ENCODE measurements at regions not wholly inside any gene's neighbourhood (a gene's known extent, or its start where the extent isn't known, plus 50 kb on each side); places are given as distances from the start of the nearest gene placed in this dataset.

DNA sequence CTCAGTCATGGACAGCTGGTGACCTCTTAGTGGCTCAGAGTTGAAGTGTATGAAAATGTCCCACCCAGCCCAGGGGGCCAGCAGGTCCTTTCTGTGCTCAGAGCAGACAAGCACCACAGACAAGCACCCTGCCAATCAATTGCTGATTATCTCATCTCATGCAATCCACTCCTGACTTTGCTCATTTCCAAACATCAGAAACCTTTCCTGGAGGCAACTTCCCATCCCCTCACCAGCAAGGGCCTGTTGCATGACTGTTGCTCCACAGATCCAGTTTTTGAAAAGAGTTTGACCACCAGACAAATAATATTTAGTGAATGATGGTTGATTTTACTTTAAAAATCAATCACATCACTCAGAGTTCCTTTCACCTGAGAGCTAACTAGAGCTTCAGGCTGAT, 397.3 kb upstream of the KLF4 start:
- no peak for DNase-seq

DNA sequence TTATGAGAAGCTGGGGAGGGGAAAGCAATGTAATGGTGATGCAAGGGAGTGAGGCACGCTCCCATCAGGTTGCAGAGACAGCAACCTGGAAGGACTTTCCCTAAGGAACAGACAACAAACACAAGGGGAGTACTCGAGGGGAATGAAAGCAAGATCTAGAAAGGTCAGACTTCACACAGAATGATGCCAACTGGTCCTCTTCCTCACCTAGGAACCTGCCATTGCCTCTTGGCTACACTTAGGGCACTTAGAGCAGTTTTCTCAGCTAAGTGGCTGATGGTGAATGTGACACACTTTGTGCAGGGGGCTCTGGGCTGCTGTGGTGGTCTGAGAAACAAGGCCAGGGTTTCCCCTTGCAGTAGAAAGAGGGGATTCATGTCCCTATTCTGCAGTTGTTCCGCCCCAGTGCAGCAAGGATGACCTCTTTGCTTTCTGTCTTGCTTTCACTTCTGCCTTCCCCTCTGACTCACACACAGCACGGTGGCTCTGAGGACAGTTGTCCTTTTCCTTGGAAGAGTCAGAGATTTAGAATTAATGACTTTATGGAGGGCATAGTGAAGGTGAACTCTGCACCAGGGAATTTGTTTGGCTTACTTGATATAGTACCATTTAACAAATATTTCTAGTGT, 394.0 kb upstream of the KLF4 start:
- DNase-seq: no peak

GRCh38 chr9:107881626-107882300, 392.2 kb upstream of the KLF4 start:
- no peak for DNase-seq

- no peak for DNase-seq
Observed at GRCh38 chr9:107878462-107878861, 388.9 kb upstream of the KLF4 start.

GRCh38 chr9:107875571-107875980, 386.0 kb upstream of the KLF4 start:
- no peak for DNase-seq

DNA sequence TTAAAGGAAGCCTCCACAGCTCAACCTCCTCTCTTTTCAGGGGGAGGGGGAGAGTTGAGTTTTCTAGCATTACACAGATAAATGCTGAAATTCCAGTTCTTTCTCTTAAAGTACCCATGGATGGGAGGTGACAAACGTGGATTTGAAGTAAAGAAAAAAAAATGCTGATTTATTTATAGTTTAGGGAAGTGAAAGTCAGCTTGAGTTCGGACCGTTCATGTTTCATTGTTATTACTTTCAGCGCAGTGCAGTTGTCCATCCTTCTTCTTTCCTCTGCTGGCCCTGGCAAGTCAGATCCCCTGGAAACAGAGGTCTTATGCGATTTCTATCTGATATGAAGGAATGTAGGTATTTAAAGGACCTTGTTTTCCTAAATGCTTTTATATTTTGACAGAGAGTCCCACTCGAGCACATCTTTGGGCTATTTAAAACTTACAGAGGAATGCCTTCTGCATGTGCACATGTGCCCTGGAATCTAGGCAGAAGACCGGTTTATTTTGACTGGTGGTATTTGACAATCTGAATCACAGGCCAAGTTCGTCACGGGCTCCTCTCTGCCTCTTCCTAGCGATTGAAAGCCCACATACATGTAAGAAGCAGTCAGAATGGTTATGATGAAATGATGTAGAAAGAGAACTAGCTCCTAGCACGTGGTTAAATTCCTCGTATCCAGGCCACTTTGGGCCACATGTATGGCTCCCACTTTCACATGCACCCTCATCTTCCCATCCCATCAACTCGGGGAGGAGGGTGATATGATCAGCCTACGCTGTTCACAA, 385.2 kb upstream of the KLF4 start:
- no peak for DNase-seq

GRCh38 chr9:107874137-107874536, 384.6 kb upstream of the KLF4 start:
- no peak for DNase-seq

- no peak for DNase-seq
Observed at GRCh38 chr9:107872457-107873192, 383.1 kb upstream of the KLF4 start.

GRCh38 chr9:107870927-107871680, 381.5 kb upstream of the KLF4 start:
- no peak for DNase-seq

DNA sequence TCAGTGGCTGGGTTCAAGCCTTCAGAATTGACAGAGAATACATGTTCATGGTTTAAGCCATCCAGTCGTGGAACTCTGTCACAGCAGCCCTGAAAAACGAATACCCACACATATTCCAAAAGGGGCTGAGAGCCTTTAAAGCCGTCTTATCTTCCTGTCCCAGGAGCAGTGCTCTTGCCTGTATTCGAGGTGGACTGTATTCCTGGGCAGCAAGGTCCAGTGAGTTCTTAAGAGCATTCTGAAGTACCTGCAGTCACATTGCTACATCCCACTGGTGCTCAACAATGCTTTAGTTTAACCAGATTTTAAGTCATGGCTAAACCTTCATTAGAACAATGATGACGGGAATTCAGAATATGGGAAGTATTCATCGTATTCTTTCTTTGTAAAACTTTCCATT, 380.7 kb upstream of the KLF4 start:
- DNase-seq: no peak

DNA sequence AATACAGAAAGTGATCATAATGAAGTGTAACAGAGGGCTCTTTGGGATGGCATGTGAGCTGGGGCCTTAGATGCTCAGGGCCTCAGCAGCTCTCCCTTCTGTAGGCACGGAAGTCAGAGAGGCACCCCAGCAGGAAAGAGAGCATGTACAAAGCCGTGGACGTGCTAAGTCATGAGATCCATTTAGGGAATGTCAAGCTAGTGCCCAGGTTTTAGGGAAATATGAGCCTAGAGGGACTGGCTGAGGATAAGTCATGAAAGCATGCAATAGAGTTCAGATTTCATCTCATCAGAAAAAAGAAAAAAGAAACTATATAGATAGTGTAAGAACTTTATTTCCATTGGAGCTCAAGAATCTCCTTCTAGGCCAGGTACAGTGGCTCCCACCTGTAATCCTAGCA, 379.5 kb upstream of the KLF4 start:
- DNase-seq: no peak

DNA sequence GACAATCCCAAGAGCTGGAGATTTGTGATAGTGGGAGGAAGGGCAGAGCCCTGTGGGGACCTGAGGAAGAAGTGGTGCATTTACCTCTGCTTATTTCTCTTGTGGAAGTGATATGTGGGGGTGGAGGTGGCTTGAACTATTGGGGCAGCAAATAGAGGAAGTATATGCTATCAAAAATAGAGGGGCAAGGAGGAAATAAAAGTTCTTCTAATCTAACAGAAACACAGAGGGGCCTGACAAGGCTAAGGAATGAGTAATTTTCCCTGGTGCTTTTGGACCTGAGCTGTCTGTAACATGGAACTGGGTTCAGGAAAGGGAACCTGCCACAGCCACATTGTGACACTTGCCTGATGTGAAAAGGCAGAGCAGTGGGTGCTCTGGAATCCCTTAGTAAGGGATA, 378.6 kb upstream of the KLF4 start:
- no peak for DNase-seq

DNA sequence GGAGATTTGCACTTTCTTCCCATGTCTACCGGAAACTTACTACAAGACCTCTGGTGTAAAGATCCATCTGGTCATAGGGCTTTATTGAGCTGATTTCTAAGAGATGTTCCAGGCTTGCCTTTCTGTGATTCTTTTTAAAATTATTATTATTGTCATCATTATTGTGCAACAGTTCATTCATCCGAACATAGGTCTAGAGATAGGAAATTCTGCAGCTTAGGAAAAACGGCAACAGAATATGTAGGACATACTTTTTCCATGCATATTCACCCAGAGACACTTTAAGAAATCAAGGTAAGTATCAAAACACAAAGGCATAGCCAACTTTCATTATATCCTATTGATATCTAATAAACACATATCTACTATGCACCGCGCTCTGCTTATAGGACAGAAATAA, 378.2 kb upstream of the KLF4 start:
- DNase-seq: no peak

DNA sequence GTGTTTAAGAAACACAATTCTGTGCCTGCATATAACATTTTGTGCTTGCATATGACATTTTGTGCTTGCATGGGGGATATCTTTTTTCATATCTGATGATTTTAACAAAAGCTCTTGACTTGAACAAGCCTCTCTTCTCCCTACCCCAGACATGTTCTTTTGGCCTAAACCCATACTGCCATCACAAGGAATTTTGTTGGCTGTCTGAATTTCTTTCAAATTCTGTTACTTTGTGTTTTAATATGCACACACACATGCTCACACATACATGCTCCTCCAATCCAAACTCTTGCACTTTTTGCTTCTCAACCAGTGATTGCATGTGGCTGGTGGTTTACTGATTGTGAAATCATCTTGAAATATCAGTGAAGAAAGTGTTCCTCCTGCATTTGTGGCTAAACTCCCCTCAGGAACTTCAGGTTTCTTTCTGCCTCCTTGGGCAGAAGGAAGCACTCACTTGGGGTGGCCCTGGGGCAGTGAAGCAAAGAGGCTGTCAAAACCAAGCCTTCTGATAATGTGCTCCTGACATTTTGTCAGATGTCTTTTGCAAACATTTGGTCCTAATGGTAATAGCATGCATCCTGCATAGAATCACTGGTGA, 377.2 kb upstream of the KLF4 start:
- DNase-seq: no peak

- no peak for DNase-seq
Observed at GRCh38 chr9:107863396-107863795, 373.8 kb upstream of the KLF4 start.

- no peak for DNase-seq
Observed at GRCh38 chr9:107862881-107863280, 373.3 kb upstream of the KLF4 start.

- DNase-seq: no peak
Observed at GRCh38 chr9:107862323-107862722, 372.8 kb upstream of the KLF4 start.

DNA sequence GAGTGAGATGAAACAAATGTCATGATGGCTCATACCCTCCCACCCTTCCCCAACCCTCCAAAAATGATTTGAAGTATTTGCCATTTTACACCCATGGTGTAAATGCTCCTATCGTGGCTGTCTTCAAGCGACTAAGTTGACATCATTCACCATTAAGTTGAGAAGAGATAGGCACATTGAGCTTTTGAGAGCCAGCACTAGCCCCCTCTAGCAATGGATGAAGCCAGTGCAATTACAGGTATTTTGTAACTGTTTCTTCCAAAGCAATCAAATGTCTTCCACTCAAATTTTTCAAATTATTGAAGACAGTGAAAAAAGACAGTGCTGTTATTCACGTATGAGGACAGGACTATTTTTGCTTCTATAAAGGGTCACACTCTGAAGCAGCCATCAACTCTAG, 371.5 kb upstream of the KLF4 start:
- DNase-seq: no peak

- DNase-seq: no peak
Observed at GRCh38 chr9:107858260-107858659, 368.7 kb upstream of the KLF4 start.

- no peak for DNase-seq
Observed at GRCh38 chr9:107856633-107857032, 367.1 kb upstream of the KLF4 start.

DNA sequence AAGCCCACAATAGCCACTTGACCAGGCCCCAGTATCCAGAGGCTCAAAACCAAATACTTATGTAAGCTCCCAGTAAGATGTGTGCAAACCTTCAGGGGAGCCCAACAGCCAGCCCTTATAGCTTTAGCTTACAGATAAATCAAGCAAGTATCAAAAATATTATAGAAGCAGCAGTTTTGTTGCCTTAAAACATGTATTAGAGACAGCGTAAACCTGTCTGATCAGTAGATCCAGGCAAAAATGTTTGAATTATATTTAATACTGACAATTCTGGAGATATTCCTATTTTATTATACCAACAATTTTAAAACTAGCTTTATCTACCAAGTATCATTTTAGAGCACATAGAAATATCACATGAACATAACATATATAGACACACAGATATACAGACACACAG, 365.6 kb upstream of the KLF4 start:
- DNase-seq: no peak

DNA sequence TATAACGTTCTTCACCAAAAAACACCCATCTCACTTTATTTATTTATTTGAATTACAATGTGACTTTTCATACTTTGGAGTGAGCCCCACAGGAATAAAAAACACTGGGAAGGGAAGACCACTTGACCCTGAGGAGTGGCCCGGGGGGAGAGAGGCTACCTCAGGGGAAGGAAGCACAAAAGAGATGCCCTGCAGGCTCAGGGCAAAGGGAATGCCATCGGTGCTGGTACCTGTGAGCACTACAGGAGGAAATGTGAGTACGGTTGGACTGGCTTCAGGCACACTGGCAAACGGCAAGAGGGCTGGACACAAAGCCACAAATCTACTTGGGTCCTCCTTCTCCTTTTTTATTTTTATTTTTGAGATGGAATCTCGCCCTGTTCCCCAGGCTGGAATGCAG, 363.9 kb upstream of the KLF4 start:
- DNase-seq: no peak
